Pancreas (tissue), 10 donors: ENCODE measurements at regions not wholly inside any gene's neighbourhood (a gene's known extent, or its start where the extent isn't known, plus 50 kb on each side); places are given as distances from the start of the nearest gene placed in this dataset.

Source experiments
- ATAC-seq, 4 donors: fragments of 200-7000 bp; cut with Tn5 transposase; one replicate each; pipeline versions ENCODE4 v1.8.0 to v1.9.1; 2020; ENCODE audit warnings: mild to moderate bottlenecking in 4 of 4, moderate library complexity in 4 of 4
- DNase-seq, 6 donors: peaks; one replicate each; pipeline ENCODE4 v3.0.0-alpha.2; 2020
- FAIRE-seq: peaks from 2 replicates; lab custom pipeline; 2012; peaks lifted over from hg19 to GRCh38; lab: Jason Lieb, UNC
- H3K27ac ChIP-seq, 4 donors: fragments of 200-600 bp; sonication (generic); 1 replicate in 3 of 4; 2 replicates in 1 of 4; pipeline versions ENCODE4 v1.5.0 to v1.8.0; 2020
- H3K27me3 ChIP-seq, 4 donors: fragments of 200-600 bp; one replicate each; pipeline ENCODE4 v1.8.0; 2021
- H3K36me3 ChIP-seq, 3 donors: fragments of 200-600 bp; sonication (generic) in 1 of 3; one replicate each; pipeline versions ENCODE4 v1.5.0 to v1.8.0; 2020 to 2021
- H3K4me1 ChIP-seq, 3 donors: fragments of 200-600 bp; one replicate each; pipeline ENCODE4 v1.8.0; 2021
- H3K4me3 ChIP-seq, 4 donors: fragments of 200-600 bp; sonication (generic) in 2 of 4; one replicate each; pipeline versions ENCODE4 v1.5.0 to v1.8.0; 2020 to 2021
- H3K9me3 ChIP-seq, 4 donors: fragments of 200-600 bp; one replicate each; pipeline ENCODE4 v1.8.0; 2021
- WGBS, 2 donors: extraction: QIAGEN DNeasy Blood & Tissue Kit; methylation state at CpG; one replicate each; pipeline ENCODE4 v1.1.7; 2013; 5-methylcytosine and 5-hydroxymethylcytosine counted together
- intact Hi-C, 3 donors: fragments of 100-400 bp; cut with DNase I; formaldehyde crosslinking; loops; one replicate each; pipeline versions ENCODE4 v1.11.1 to v1.14.2; 2022
- TF ChIP-seq, protein P1 (sequence below), 4 donors: fragments of 200-600 bp; sonication (generic) in 3 of 4; IDR thresholded peaks; one replicate each; pipeline versions ENCODE4 v1.5.0 to v1.8.0; 2021; ENCODE audit warnings: antibody characterized with exemption in 4 of 4
- donor health status: healthy with polysubstance abuse.
- donor health status: DM: no; HTN: no; CAD: no; lungs with moderate emphysema.
- donor health status: DM: no; HTN: no; CAD: no.
- donor health status: control.
- donor health status: control.
- donor health status: Bipolar disorder and iron deficiency.
- donor health status: DM: yes; HTN: yes; CAD: no.
- donor health status: DM: no; HTN: no; CAD: no.
- donor health status: DM: no; HTN: no; CAD: no.
- donor health status: DM: yes; HTN: yes; CAD: no.

- H3K9me3 ChIP-seq = no peaks in the 10 kb centered on the region
- DNase-seq = no peak
- no peaks in the 10 kb centered on the region for H3K27me3 ChIP-seq
- intact Hi-C loops = loop anchor here in 1 of 3 donors (10.0 kb wide), 1 partner anchor 499 kb away; the partner anchor contains the start of gene ESR2
- 51 to 57% methylated on average over 2 of the region's 2 CpGs for WGBS, 2 donors
- no peak overlapping the region for H3K27ac ChIP-seq
- no peaks in the 10 kb centered on the region for H3K36me3 ChIP-seq
- FAIRE-seq = no peak
- ATAC-seq = no peak
- TF ChIP-seq, protein P1, sequence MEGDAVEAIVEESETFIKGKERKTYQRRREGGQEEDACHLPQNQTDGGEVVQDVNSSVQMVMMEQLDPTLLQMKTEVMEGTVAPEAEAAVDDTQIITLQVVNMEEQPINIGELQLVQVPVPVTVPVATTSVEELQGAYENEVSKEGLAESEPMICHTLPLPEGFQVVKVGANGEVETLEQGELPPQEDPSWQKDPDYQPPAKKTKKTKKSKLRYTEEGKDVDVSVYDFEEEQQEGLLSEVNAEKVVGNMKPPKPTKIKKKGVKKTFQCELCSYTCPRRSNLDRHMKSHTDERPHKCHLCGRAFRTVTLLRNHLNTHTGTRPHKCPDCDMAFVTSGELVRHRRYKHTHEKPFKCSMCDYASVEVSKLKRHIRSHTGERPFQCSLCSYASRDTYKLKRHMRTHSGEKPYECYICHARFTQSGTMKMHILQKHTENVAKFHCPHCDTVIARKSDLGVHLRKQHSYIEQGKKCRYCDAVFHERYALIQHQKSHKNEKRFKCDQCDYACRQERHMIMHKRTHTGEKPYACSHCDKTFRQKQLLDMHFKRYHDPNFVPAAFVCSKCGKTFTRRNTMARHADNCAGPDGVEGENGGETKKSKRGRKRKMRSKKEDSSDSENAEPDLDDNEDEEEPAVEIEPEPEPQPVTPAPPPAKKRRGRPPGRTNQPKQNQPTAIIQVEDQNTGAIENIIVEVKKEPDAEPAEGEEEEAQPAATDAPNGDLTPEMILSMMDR (IDR thresholded peaks at IDR 0.05) = no peak
- no peaks in the 10 kb centered on the region for H3K4me1 ChIP-seq
- no peak overlapping the region for H3K4me3 ChIP-seq
Measured at GRCh38 chr14:63795532-63795931, 57.3 kb upstream of the SYNE2 start.

GRCh38 chr14:63800083-63800482, 52.7 kb upstream of the SYNE2 start:
- Histone ChIP-seq H3K4me1 (no peaks in the 10 kb centered on the region), H3K27me3 (no peaks in the 10 kb centered on the region), H3K27ac (no peak overlapping the region), H3K4me3 (no peak overlapping the region), H3K9me3 (no peaks in the 10 kb centered on the region), H3K36me3 (no peaks in the 10 kb centered on the region)
- 59 to 60% methylated on average over 2 of the region's 2 CpGs for WGBS, 2 donors
- ATAC-seq (no peak), FAIRE-seq (no peak), DNase-seq (no peak)
- TF ChIP-seq, protein P1 (IDR thresholded peaks at IDR 0.05) = no peak
- intact Hi-C loops = no loop called here

- Histone ChIP-seq H3K4me1 (no peaks in the 10 kb centered on the region), H3K27me3 (no peaks in the 10 kb centered on the region), H3K27ac (no peak overlapping the region), H3K4me3 (no peak overlapping the region), H3K36me3 (no peaks in the 10 kb centered on the region), H3K9me3 (no peaks in the 10 kb centered on the region)
- no peak for DNase-seq
- WGBS, 2 donors = 74 to 87% methylated on average over 3 of the region's 3 CpGs
- no peak for ATAC-seq
- intact Hi-C loops = no loop called here
- FAIRE-seq = no peak
- TF ChIP-seq, protein P1 (IDR thresholded peaks at IDR 0.05) = no peak
Measured at GRCh38 chr14:63800651-63801375, 52.0 kb upstream of the SYNE2 start.
